Fibroblast of lung (primary cell): ENCODE measurements at regions not wholly inside any gene's neighbourhood (a gene's known extent, or its start where the extent isn't known, plus 50 kb on each side); places are given as distances from the start of the nearest gene placed in this dataset.

Experiments
- DNase-seq, 2 donors: peaks; one replicate each; pipeline versions ENCODE4 v3.0.0 to v3.0.0-alpha.2; 2010; ENCODE audit warnings: low read depth in 2 of 2
- H2AFZ ChIP-seq: 2 replicates; pipeline ENCODE4 v1.5.1; 2012; ENCODE audit warnings: low read length, control low read depth, inconsistent platforms
- H3K27ac ChIP-seq: 2 replicates; pipeline ENCODE4 v1.5.1; 2011; ENCODE audit warnings: low read length, control low read depth; ENCODE audit not compliant: insufficient read depth
- H3K27me3 ChIP-seq: 2 replicates; pipeline ENCODE4 v1.5.1; 2011; ENCODE audit warnings: mild to moderate bottlenecking, low read length; ENCODE audit not compliant: control insufficient read depth, insufficient read depth
- H3K36me3 ChIP-seq: 2 replicates; pipeline ENCODE4 v1.5.1; 2011; ENCODE audit warnings: low read length; ENCODE audit not compliant: control insufficient read depth, insufficient read depth
- H3K4me1 ChIP-seq: 2 replicates; pipeline ENCODE4 v1.5.1; 2011; ENCODE audit warnings: low read length; ENCODE audit not compliant: control insufficient read depth, insufficient read depth; ENCODE audit errors: extremely low read depth
- H3K4me2 ChIP-seq: 2 replicates; pipeline ENCODE4 v1.5.1; 2011; ENCODE audit warnings: low read length, control low read depth; ENCODE audit not compliant: insufficient read depth; ENCODE audit errors: extremely low read depth
- H3K4me3 ChIP-seq, 4 experiments: fragments of 200-600 bp in 1 of 4; sonication (generic) in 1 of 4; replicated peaks in 1 of 4; 2 replicates each; pipeline ENCODE4 v1.5.1; 2011 to 2016; ENCODE audit warnings: low read length in 4 of 4, low read depth in 3 of 4, mild to moderate bottlenecking in 3 of 4, control low read depth in 2 of 4, inconsistent platforms in 1 of 4, mixed read lengths in 1 of 4; ENCODE audit not compliant: insufficient read depth in 1 of 4; ENCODE audit errors: control extremely low read depth in 1 of 4
- H3K79me2 ChIP-seq: 2 replicates; pipeline ENCODE4 v1.5.1; 2012; ENCODE audit warnings: mild to moderate bottlenecking, low read length, inconsistent platforms; ENCODE audit not compliant: control insufficient read depth, insufficient read depth
- H3K9ac ChIP-seq: 2 replicates; pipeline ENCODE4 v1.5.1; 2011; ENCODE audit warnings: mild to moderate bottlenecking, low read length, control low read depth; ENCODE audit not compliant: insufficient read depth
- H3K9me3 ChIP-seq: 2 replicates; pipeline ENCODE4 v1.5.1; 2012; ENCODE audit warnings: low read depth, low read length; ENCODE audit not compliant: control insufficient read depth, insufficient read depth
- H4K20me1 ChIP-seq: 2 replicates; pipeline ENCODE4 v1.5.1; 2011; ENCODE audit warnings: low read length; ENCODE audit not compliant: control insufficient read depth, insufficient read depth; ENCODE audit errors: extremely low read depth
- CTCF ChIP-seq, 2 donors: IDR thresholded peaks in 1 of 2; conservative IDR thresholded peaks in 1 of 2; 1 replicate in 1 of 2; 2 replicates in 1 of 2; pipeline ENCODE4 v1.5.1; 2011 to 2012; ENCODE audit warnings: low read length in 2 of 2, control low read depth in 1 of 2, inconsistent platforms in 1 of 2, low read depth in 1 of 2, mild to moderate bottlenecking in 1 of 2
- EZH2 ChIP-seq: IDR thresholded peaks from 2 replicates; pipeline ENCODE4 v1.5.1; 2012; ENCODE audit warnings: low read length, control low read depth, mild to moderate bottlenecking; ENCODE audit errors: missing control alignments

- DNase-seq, result no peak
- TF ChIP-seq CTCF (conservative IDR thresholded peaks at IDR 0.05 in 1 of 2, IDR thresholded peaks at IDR 0.05 in 1 of 2; ENCODE audit: low read depth in 1 of 2, low read length in 2 of 2), result no peak
- TF ChIP-seq EZH2, result no peak
- Histone ChIP-seq H3K9ac (no peak overlapping the region), H3K27me3 (no peaks in the 10 kb centered on the region), H3K36me3 (no peaks in the 10 kb centered on the region), H4K20me1 (no peaks in the 10 kb centered on the region), H2AFZ (no peak overlapping the region), H3K27ac (no peak overlapping the region), H3K9me3 (no peaks in the 10 kb centered on the region), H3K79me2 (no peaks in the 10 kb centered on the region), H3K4me2 (no peak overlapping the region), H3K4me3 (no peak overlapping the region), H3K4me1 (no peaks in the 10 kb centered on the region)
Measured at GRCh38 chr3:13243586-13243985, 170.4 kb upstream of the IQSEC1 start.

- DNase-seq, result no peak
- no peaks in the 10 kb centered on the region for H3K4me1 ChIP-seq
- no peak overlapping the region for H3K4me3 ChIP-seq
- H3K4me2 ChIP-seq, result no peak overlapping the region
- no peak overlapping the region for H3K9ac ChIP-seq
- H3K27me3 ChIP-seq, result no peaks in the 10 kb centered on the region
- H3K79me2 ChIP-seq, result no peaks in the 10 kb centered on the region
- TF ChIP-seq CTCF (conservative IDR thresholded peaks at IDR 0.05 in 1 of 2, IDR thresholded peaks at IDR 0.05 in 1 of 2; ENCODE audit: low read depth in 1 of 2, low read length in 2 of 2) (no peak), EZH2 (no peak)
- H4K20me1 ChIP-seq, result no peaks in the 10 kb centered on the region
- no peak overlapping the region for H3K27ac ChIP-seq
- no peak overlapping the region for H2AFZ ChIP-seq
- no peaks in the 10 kb centered on the region for H3K9me3 ChIP-seq
- H3K36me3 ChIP-seq, result no peaks in the 10 kb centered on the region
Measured at GRCh38 chr3:13242364-13242737, 169.1 kb upstream of the IQSEC1 start.

- no peak for DNase-seq
- H3K4me3 ChIP-seq, result no peak overlapping the region
- no peak for TF ChIP-seq EZH2
- TF ChIP-seq CTCF (conservative IDR thresholded peaks at IDR 0.05 in 1 of 2, IDR thresholded peaks at IDR 0.05 in 1 of 2; ENCODE audit: low read depth in 1 of 2, low read length in 2 of 2), result no peak
Measured at GRCh38 chr3:13241621-13242363, 168.6 kb upstream of the IQSEC1 start.

More at GRCh38 chr3:13241621-13242363, 168.6 kb upstream of the IQSEC1 start:
- no peaks in the 10 kb centered on the region for H3K27me3 ChIP-seq
- no peaks in the 10 kb centered on the region for H3K36me3 ChIP-seq
- no peak overlapping the region for H3K4me2 ChIP-seq
- no peaks in the 10 kb centered on the region for H3K9me3 ChIP-seq
- H3K4me1 ChIP-seq, result no peaks in the 10 kb centered on the region
- no peak overlapping the region for H3K9ac ChIP-seq
- no peak overlapping the region for H2AFZ ChIP-seq
- H4K20me1 ChIP-seq, result no peaks in the 10 kb centered on the region
- no peaks in the 10 kb centered on the region for H3K79me2 ChIP-seq
- H3K27ac ChIP-seq, result no peak overlapping the region
